Activated CD4-positive, alpha-beta T cell treated with anti-CD3 and anti-CD28 coated beads, Interleukin-10, Interleukin-2, amounts not matched to agents 100 ng/mL and 50 ng/mL, durations not matched to agents 16 hours and 8 hours (primary cell): ENCODE measurements at regions not wholly inside any gene's neighbourhood (a gene's known extent, or its start where the extent isn't known, plus 50 kb on each side); places are given as distances from the start of the nearest gene placed in this dataset.
"Not testable (repeated sequence)": the region's sequence is repeated elsewhere in the genome, so short reads cannot be mapped to it uniquely, and the experiment has no call there.

Experiments
- DNase-seq: peaks from one replicate; pipeline ENCODE4 v3.0.0-alpha.2; 2020

GRCh38 chr3:10628891-10629670, 123.7 kb upstream of the ATP2B2 start:
- DNase-seq: no peak

- DNase-seq: no peak
These were observed 124.3 kb upstream of the ATP2B2 start for GRCh38 chr3:10629671-10630040.

GRCh38 chr3:10631224-10631623, 125.8 kb upstream of the ATP2B2 start:
- no peak for DNase-seq

GRCh38 chr3:10632125-10632524, 126.7 kb upstream of the ATP2B2 start:
- DNase-seq: no peak

GRCh38 chr3:10632741-10633140, 127.4 kb upstream of the ATP2B2 start:
- no peak for DNase-seq

- no peak for DNase-seq
These were observed 130.2 kb upstream of the ATP2B2 start for GRCh38 chr3:10635446-10636076.

- no peak for DNase-seq
These were observed 132.0 kb upstream of the ATP2B2 start for GRCh38 chr3:10637342-10637741.

GRCh38 chr3:10638466-10638865, 133.1 kb upstream of the ATP2B2 start:
- no peak for DNase-seq

GRCh38 chr3:10641760-10642159, 136.4 kb upstream of the ATP2B2 start:
- no peak for DNase-seq

- DNase-seq: no peak
These were observed 138.8 kb upstream of the ATP2B2 start for GRCh38 chr3:10644189-10644588.

GRCh38 chr3:10645800-10646199, 140.4 kb upstream of the ATP2B2 start:
- DNase-seq: no peak

- no peak for DNase-seq
These were observed 141.3 kb upstream of the ATP2B2 start for GRCh38 chr3:10646531-10647335.

GRCh38 chr3:10647376-10647775, 142.0 kb upstream of the ATP2B2 start:
- no peak for DNase-seq

- no peak for DNase-seq
These were observed 142.8 kb upstream of the ATP2B2 start for GRCh38 chr3:10648181-10648580.

- not testable (repeated sequence) for DNase-seq
These were observed 144.1 kb upstream of the ATP2B2 start for GRCh38 chr3:10649463-10649862.

GRCh38 chr3:10651506-10651905, 146.1 kb upstream of the ATP2B2 start:
- DNase-seq: no peak

- DNase-seq: no peak
These were observed 147.9 kb upstream of the ATP2B2 start for GRCh38 chr3:10653241-10653640.

GRCh38 chr3:10653866-10654611, 148.7 kb upstream of the ATP2B2 start:
- no peak for DNase-seq

GRCh38 chr3:10655105-10655504, 149.7 kb upstream of the ATP2B2 start:
- DNase-seq: no peak

GRCh38 chr3:10657339-10657738, 152.0 kb upstream of the ATP2B2 start:
- not testable (repeated sequence) for DNase-seq

GRCh38 chr3:10665592-10665991, 150.4 kb upstream of the SLC6A11 start:
- no peak for DNase-seq

- no peak for DNase-seq
These were observed 149.4 kb upstream of the SLC6A11 start for GRCh38 chr3:10666621-10667020.

GRCh38 chr3:10667269-10667668, 148.8 kb upstream of the SLC6A11 start:
- no peak for DNase-seq
